ENCODE measurements at regions not wholly inside any gene's neighbourhood (a gene's known extent, or its start where the extent isn't known, plus 50 kb on each side); places are given as distances from the start of the nearest gene placed in this dataset.

DNA sequence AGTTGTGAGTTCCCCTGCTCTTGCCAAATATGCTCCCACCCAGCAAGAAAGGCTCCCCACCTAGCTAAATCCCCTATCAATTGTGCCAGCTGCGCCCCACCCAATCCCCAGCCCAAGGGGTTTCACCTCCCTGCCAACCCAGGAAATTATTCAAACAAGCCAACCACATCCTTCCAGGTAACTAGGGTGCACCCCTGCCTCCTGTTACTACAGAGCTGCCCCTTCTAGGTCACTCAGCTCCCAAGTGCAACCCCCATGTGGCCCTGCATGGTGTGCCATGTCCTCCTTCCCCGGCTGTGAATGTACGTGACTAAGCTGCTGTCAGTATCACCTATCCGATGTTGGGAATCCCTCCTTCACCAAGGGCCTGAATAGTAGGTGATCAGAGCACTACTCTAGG, 91.2 kb upstream of the LDAH start:
- no TSS peak for BruUV-seq (replicated peaks)
- TF ChIP-seq, protein P1, sequence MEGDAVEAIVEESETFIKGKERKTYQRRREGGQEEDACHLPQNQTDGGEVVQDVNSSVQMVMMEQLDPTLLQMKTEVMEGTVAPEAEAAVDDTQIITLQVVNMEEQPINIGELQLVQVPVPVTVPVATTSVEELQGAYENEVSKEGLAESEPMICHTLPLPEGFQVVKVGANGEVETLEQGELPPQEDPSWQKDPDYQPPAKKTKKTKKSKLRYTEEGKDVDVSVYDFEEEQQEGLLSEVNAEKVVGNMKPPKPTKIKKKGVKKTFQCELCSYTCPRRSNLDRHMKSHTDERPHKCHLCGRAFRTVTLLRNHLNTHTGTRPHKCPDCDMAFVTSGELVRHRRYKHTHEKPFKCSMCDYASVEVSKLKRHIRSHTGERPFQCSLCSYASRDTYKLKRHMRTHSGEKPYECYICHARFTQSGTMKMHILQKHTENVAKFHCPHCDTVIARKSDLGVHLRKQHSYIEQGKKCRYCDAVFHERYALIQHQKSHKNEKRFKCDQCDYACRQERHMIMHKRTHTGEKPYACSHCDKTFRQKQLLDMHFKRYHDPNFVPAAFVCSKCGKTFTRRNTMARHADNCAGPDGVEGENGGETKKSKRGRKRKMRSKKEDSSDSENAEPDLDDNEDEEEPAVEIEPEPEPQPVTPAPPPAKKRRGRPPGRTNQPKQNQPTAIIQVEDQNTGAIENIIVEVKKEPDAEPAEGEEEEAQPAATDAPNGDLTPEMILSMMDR (IDR thresholded peaks at IDR 0.05; ENCODE audit: unreplicated experiment), result no peak
- peaks cover 99% of the 10 kb centered on the region for H3K27me3 Mint-ChIP-seq (ENCODE audit: unreplicated experiment)
- DNase-seq, result no peak
- no peak overlapping the region for H3K4me3 Mint-ChIP-seq (ENCODE audit: low read depth, unreplicated experiment)
- H3K9me3 Mint-ChIP-seq (ENCODE audit: low read depth, unreplicated experiment), result no peaks in the 10 kb centered on the region
- H3K4me1 Mint-ChIP-seq (ENCODE audit: low read depth, unreplicated experiment), result peaks cover 11% of the 10 kb centered on the region
- H3K36me3 Mint-ChIP-seq (ENCODE audit: insufficient read depth, unreplicated experiment), result no peaks in the 10 kb centered on the region
- intact Hi-C loops (cut with micrococcal nuclease; ENCODE audit: unreplicated experiment), result no loop called here
- H3K27ac Mint-ChIP-seq (ENCODE audit: unreplicated experiment), result no peak overlapping the region
- CTCF ChIA-PET, result no interaction called here

- Mint-ChIP-seq H3K4me1 (ENCODE audit: low read depth, unreplicated experiment) (peaks cover 11% of the 10 kb centered on the region), H3K27ac (ENCODE audit: unreplicated experiment) (no peak overlapping the region), H3K36me3 (ENCODE audit: insufficient read depth, unreplicated experiment) (no peaks in the 10 kb centered on the region), H3K27me3 (ENCODE audit: unreplicated experiment) (peaks cover 99% of the 10 kb centered on the region), H3K4me3 (ENCODE audit: low read depth, unreplicated experiment) (no peak overlapping the region), H3K9me3 (ENCODE audit: low read depth, unreplicated experiment) (no peaks in the 10 kb centered on the region)
- TF ChIP-seq, protein P1 (IDR thresholded peaks at IDR 0.05; ENCODE audit: unreplicated experiment), result no peak
- intact Hi-C loops (cut with micrococcal nuclease; ENCODE audit: unreplicated experiment), result no loop called here
- DNase-seq, result no peak
- no TSS peak for BruUV-seq (replicated peaks)
- CTCF ChIA-PET, result interaction anchor here (0.7 kb wide), 1 partner anchor 26 kb away, joined by 3 read pairs; no protein-coding TSS in a partner anchor
These were observed 90.6 kb upstream of the LDAH start for GRCh38 chr2:20913491-20913890.

DNA sequence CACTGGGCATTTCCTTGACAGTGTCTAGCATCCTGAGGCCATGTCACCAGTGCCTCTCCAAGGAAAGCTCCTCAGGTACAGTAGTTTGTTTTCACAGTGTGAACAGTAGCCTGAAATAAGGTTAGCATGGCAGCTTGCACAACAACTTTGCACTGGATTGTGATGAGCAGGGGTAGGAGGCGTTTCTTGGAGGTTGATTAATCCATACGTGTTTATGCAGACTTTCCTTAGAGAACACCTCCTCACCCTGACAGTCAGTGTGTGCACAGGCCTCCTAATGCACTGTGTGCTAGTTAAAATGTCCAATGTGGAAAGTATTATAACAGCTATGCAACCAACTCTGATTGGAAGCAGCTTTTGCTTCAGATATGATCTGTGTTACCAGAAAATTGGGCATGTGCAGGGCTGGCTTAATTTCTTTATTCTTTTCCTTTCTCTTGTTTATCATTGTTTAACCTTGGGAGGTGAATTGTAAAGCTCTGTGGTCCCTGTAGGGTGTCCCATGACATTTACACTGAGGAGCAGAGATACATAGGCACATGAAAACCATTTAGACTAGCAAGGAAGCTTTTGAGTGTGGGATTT, 77.2 kb upstream of the LDAH start:
- DNase-seq, result no peak
- TF ChIP-seq, protein P1 (IDR thresholded peaks at IDR 0.05; ENCODE audit: unreplicated experiment), result no peak
- no TSS peak for BruUV-seq (replicated peaks)
- CTCF ChIA-PET, result no interaction called here
- no peak overlapping the region for H3K4me3 Mint-ChIP-seq (ENCODE audit: low read depth, unreplicated experiment)
- H3K27ac Mint-ChIP-seq (ENCODE audit: unreplicated experiment), result no peak overlapping the region
- H3K9me3 Mint-ChIP-seq (ENCODE audit: low read depth, unreplicated experiment), result no peaks in the 10 kb centered on the region
- intact Hi-C loops (cut with micrococcal nuclease; ENCODE audit: unreplicated experiment), result no loop called here
- H3K27me3 Mint-ChIP-seq (ENCODE audit: unreplicated experiment), result peaks cover 86% of the 10 kb centered on the region
- no peaks in the 10 kb centered on the region for H3K4me1 Mint-ChIP-seq (ENCODE audit: low read depth, unreplicated experiment)
- no peaks in the 10 kb centered on the region for H3K36me3 Mint-ChIP-seq (ENCODE audit: insufficient read depth, unreplicated experiment)

DNA sequence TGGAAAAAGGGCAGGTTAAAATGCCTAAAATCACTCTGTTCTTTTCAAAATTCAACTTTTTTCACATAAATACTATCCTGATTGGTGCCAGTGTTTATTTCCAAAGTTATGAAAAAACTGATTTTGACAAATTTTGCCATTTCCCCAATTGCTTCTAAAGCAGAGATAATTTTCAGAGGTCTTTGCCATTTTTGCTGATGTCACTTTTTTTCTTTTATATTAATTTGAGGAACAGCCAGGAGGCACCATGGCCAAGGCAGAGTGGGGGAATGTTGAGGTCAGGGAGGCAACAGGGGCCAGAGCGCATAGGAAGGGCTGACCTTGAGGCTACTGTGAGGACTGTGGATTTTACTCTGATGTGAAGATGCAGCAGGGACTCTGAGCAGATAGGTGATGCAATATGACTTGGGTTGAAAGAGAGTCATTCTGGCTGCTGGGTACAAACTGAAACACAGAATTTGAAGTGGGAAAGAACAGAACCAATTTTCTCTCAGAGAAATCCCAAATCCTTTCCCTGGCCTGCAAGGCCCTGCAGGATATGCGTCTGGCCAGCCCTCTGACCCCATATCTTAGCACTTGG, 75.1 kb upstream of the LDAH start:
- Mint-ChIP-seq H3K27me3 (ENCODE audit: unreplicated experiment) (peaks cover 68% of the 10 kb centered on the region), H3K4me3 (ENCODE audit: low read depth, unreplicated experiment) (no peak overlapping the region), H3K9me3 (ENCODE audit: low read depth, unreplicated experiment) (no peaks in the 10 kb centered on the region), H3K36me3 (ENCODE audit: insufficient read depth, unreplicated experiment) (no peaks in the 10 kb centered on the region), H3K4me1 (ENCODE audit: low read depth, unreplicated experiment) (no peaks in the 10 kb centered on the region), H3K27ac (ENCODE audit: unreplicated experiment) (no peak overlapping the region)
- TF ChIP-seq, protein P1 (IDR thresholded peaks at IDR 0.05; ENCODE audit: unreplicated experiment), result no peak
- intact Hi-C loops (cut with micrococcal nuclease; ENCODE audit: unreplicated experiment), result no loop called here
- CTCF ChIA-PET, result no interaction called here
- DNase-seq, result no peak
- no TSS peak for BruUV-seq (replicated peaks)

All from Calu3 (cell line).